ENCODE measurements at regions not wholly inside any gene's neighbourhood (a gene's known extent, or its start where the extent isn't known, plus 50 kb on each side); places are given as distances from the start of the nearest gene placed in this dataset.

DNA sequence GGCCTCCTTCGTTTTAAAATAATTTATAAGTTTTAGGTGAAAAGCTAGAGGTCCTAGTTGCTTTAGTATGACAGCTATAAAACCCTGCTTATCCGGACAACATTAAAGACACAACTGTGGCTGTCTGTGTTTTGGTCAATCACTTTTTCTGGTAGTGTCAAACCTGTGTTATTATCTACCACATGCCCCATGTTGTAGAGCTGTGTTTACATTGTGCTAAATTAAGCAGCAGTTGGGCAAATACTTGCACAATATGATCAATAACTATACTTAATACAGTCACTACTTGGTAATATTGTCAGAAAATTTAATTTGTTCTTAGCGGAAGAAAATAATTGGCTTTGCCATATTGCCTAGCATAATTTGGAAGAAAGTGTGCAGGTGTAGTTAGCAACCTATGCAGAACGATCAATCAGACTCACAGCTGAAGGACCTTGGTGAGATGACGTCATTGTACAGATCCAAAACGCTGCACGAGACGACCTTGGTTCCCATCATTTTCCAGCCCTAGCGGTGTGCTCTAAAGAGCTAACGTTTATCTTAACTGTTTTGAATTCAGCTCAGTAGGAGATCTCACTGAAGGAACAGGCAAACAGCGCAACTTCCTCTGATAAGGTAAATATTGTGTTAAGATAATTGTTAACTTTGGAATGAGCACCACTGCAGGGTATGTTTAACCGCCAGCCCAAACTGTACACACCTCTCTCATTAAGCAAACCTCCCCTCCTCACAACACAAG is 476.6 kb downstream of the IRS2 start:
- Mint-ChIP-seq H3K4me1 (ENCODE audit: low read depth) (peaks cover 5% of the 10 kb centered on the region), H3K9me3 (ENCODE audit: low read depth) (no peaks in the 10 kb centered on the region), H3K27me3 (ENCODE audit: low read depth) (no peaks in the 10 kb centered on the region), H3K36me3 (ENCODE audit: low read depth) (no peaks in the 10 kb centered on the region), H3K4me3 (ENCODE audit: unreplicated experiment) (no peak overlapping the region), H3K27ac (ENCODE audit: unreplicated experiment) (no peak overlapping the region)
- TF ChIP-seq CTCF (IDR thresholded peaks at IDR 0.05): no peak
- DNase-seq (ENCODE audit: low spot score): no peak

DNA sequence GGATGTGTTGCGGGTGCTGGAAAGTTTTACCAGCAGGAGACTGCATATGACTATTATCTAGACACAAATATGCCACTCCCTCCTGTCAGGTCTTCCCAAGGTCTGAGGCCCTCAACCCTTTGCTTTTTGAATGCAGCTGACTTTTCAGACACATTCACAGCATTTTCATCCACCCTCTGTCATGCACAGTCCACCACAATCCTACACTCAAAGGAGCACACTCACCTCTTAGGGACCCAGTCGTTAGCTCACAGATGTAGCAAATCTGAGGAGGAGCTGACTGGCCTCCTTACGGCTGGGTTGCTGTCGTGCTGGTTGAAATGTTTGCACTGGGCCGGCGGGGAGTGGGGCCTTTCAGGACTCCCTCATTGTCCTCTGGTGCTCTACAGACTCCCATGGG is 479.4 kb downstream of the IRS2 start:
- DNase-seq (ENCODE audit: low spot score): no peak
- no peak for TF ChIP-seq CTCF (IDR thresholded peaks at IDR 0.05)

GRCh38 chr13:109301726-109302125 is 484.7 kb downstream of the IRS2 start:
- no peak overlapping the region for H3K4me3 Mint-ChIP-seq (ENCODE audit: unreplicated experiment)
- TF ChIP-seq CTCF (IDR thresholded peaks at IDR 0.05): no peak
- DNase-seq (ENCODE audit: low spot score): no peak
- H3K9me3 Mint-ChIP-seq (ENCODE audit: low read depth): no peaks in the 10 kb centered on the region
- H3K27me3 Mint-ChIP-seq (ENCODE audit: low read depth): no peaks in the 10 kb centered on the region
- no peaks in the 10 kb centered on the region for H3K36me3 Mint-ChIP-seq (ENCODE audit: low read depth)
- peaks cover 4% of the 10 kb centered on the region for H3K4me1 Mint-ChIP-seq (ENCODE audit: low read depth)
- H3K27ac Mint-ChIP-seq (ENCODE audit: unreplicated experiment): no peak overlapping the region

More for the DNA sequence above, 479.4 kb downstream of the IRS2 start:
- Mint-ChIP-seq H3K36me3 (ENCODE audit: low read depth) (no peaks in the 10 kb centered on the region), H3K27ac (ENCODE audit: unreplicated experiment) (no peak overlapping the region), H3K4me1 (ENCODE audit: low read depth) (peaks cover 5% of the 10 kb centered on the region), H3K9me3 (ENCODE audit: low read depth) (no peaks in the 10 kb centered on the region), H3K27me3 (ENCODE audit: low read depth) (no peaks in the 10 kb centered on the region), H3K4me3 (ENCODE audit: unreplicated experiment) (no peak overlapping the region)

DNA sequence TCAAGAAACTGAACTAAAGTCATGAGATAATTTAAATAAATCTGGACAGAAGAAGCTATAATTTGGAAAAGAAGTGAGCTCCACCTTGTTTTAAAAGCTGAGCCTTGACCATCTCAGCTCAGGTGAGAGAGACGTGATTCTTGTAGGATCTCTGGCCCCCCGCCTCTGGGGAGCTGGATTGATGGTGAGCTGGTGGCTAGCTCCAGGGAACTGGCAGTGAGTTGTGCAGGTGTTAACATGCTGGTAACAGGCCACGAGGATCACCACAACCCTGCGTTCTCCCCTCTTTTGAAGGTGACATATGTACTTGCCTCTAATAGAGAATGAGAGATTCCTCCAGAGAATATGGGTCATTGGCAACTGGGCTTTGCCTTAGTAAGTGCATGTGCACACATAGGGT is 485.1 kb downstream of the IRS2 start:
- Mint-ChIP-seq H3K27me3 (ENCODE audit: low read depth) (no peaks in the 10 kb centered on the region), H3K4me3 (ENCODE audit: unreplicated experiment) (no peak overlapping the region), H3K4me1 (ENCODE audit: low read depth) (peaks cover 4% of the 10 kb centered on the region), H3K36me3 (ENCODE audit: low read depth) (no peaks in the 10 kb centered on the region), H3K9me3 (ENCODE audit: low read depth) (no peaks in the 10 kb centered on the region), H3K27ac (ENCODE audit: unreplicated experiment) (no peak overlapping the region)
- DNase-seq (ENCODE audit: low spot score): no peak
- TF ChIP-seq CTCF (IDR thresholded peaks at IDR 0.05): no peak

GRCh38 chr13:109297628-109298027 is 488.8 kb downstream of the IRS2 start:
- no peak for DNase-seq (ENCODE audit: low spot score)
- TF ChIP-seq CTCF (IDR thresholded peaks at IDR 0.05): no peak
- Mint-ChIP-seq H3K27ac (ENCODE audit: unreplicated experiment) (no peak overlapping the region), H3K36me3 (ENCODE audit: low read depth) (no peaks in the 10 kb centered on the region), H3K4me1 (ENCODE audit: low read depth) (peaks cover 4% of the 10 kb centered on the region), H3K9me3 (ENCODE audit: low read depth) (peaks cover 11% of the 10 kb centered on the region), H3K4me3 (ENCODE audit: unreplicated experiment) (no peak overlapping the region), H3K27me3 (ENCODE audit: low read depth) (no peaks in the 10 kb centered on the region)
